ENCODE measurements at regions not wholly inside any gene's neighbourhood (a gene's known extent, or its start where the extent isn't known, plus 50 kb on each side); places are given as distances from the start of the nearest gene placed in this dataset.

GRCh38 chr3:74506246-74506645, 108.2 kb downstream of the CNTN3 start:
- intact Hi-C loops (cut with DNase I; ENCODE audit: low total_unique reads) = no loop called here
- Histone ChIP-seq H3K9me3 (peaks cover 0 to 2% (median 0%) of the 10 kb centered on the region in 8 donors), H3K27ac (no peak overlapping the region), H3K4me3 (no peak overlapping the region), H3K27me3 (replicated peaks in 1 of 7) (no peaks in the 10 kb centered on the region), H3K4me1 (no peaks in the 10 kb centered on the region), H3K36me3 (no peaks in the 10 kb centered on the region)
- no peak for TF ChIP-seq CTCF (IDR thresholded peaks at IDR 0.05 in 8 of 11, conservative IDR thresholded peaks at IDR 0.05 in 3 of 11)
- no peak for TF ChIP-seq POLR2AphosphoS5 (IDR thresholded peaks at IDR 0.05)
- no peak for TF ChIP-seq POLR2A (IDR thresholded peaks at IDR 0.05)
- 68 to 83% (median 77%) methylated on average over 1 of the region's 1 CpG for WGBS, 5 donors
- no peak for DNase-seq

- TF ChIP-seq POLR2AphosphoS5 (IDR thresholded peaks at IDR 0.05) = no peak
- TF ChIP-seq POLR2A (IDR thresholded peaks at IDR 0.05) = no peak
- no peak for TF ChIP-seq CTCF (IDR thresholded peaks at IDR 0.05 in 8 of 11, conservative IDR thresholded peaks at IDR 0.05 in 3 of 11)
- WGBS, 5 donors = 84 to 93% (median 86%) methylated on average over 6 of the region's 6 CpGs
- Histone ChIP-seq H3K9me3 (peaks cover 0 to 8% (median 0%) of the 10 kb centered on the region in 8 donors), H3K4me3 (no peak overlapping the region), H3K27me3 (replicated peaks in 1 of 7) (no peaks in the 10 kb centered on the region), H3K36me3 (no peaks in the 10 kb centered on the region), H3K27ac (no peak overlapping the region), H3K4me1 (no peaks in the 10 kb centered on the region)
- DNase-seq = no peak
- intact Hi-C loops (cut with DNase I; ENCODE audit: low total_unique reads) = no loop called here
Measured at GRCh38 chr3:74501007-74501406, 113.5 kb downstream of the CNTN3 start.

GRCh38 chr3:74500257-74500656, 114.2 kb downstream of the CNTN3 start:
- H3K9me3 ChIP-seq = peaks cover 0 to 8% (median 0%) of the 10 kb centered on the region in 8 donors
- no peak overlapping the region for H3K4me3 ChIP-seq
- 72 to 87% (median 79%) methylated on average over 5 of the region's 5 CpGs for WGBS, 5 donors
- H3K4me1 ChIP-seq = no peaks in the 10 kb centered on the region
- no peaks in the 10 kb centered on the region for H3K27me3 ChIP-seq (replicated peaks in 1 of 7)
- no peak overlapping the region for H3K27ac ChIP-seq
- TF ChIP-seq POLR2AphosphoS5 (IDR thresholded peaks at IDR 0.05) (no peak), POLR2A (IDR thresholded peaks at IDR 0.05) (no peak), CTCF (IDR thresholded peaks at IDR 0.05 in 8 of 11, conservative IDR thresholded peaks at IDR 0.05 in 3 of 11) (no peak)
- DNase-seq = no peak
- intact Hi-C loops (cut with DNase I; ENCODE audit: low total_unique reads) = no loop called here
- H3K36me3 ChIP-seq = no peaks in the 10 kb centered on the region

GRCh38 chr3:74491874-74492273, 122.6 kb downstream of the CNTN3 start:
- Histone ChIP-seq H3K9me3 (peaks cover 0 to 6% (median 0%) of the 10 kb centered on the region in 8 donors), H3K4me1 (no peaks in the 10 kb centered on the region), H3K4me3 (no peak overlapping the region), H3K27ac (no peak overlapping the region), H3K36me3 (no peaks in the 10 kb centered on the region), H3K27me3 (replicated peaks in 1 of 7) (no peaks in the 10 kb centered on the region)
- WGBS, 5 donors = 32 to 65% (median 53%) methylated on average over 1 of the region's 1 CpG
- no peak for DNase-seq
- TF ChIP-seq POLR2AphosphoS5 (IDR thresholded peaks at IDR 0.05) (no peak), CTCF (IDR thresholded peaks at IDR 0.05 in 8 of 11, conservative IDR thresholded peaks at IDR 0.05 in 3 of 11) (no peak), POLR2A (IDR thresholded peaks at IDR 0.05) (no peak)
- intact Hi-C loops (cut with DNase I; ENCODE audit: low total_unique reads) = no loop called here
